CD4-positive, alpha-beta T cell (primary cell): ENCODE measurements at regions not wholly inside any gene's neighbourhood (a gene's known extent, or its start where the extent isn't known, plus 50 kb on each side); places are given as distances from the start of the nearest gene placed in this dataset.

Experiments used
- ATAC-seq: fragments of 200-7000 bp; cut with Tn5 transposase; one replicate; pipeline ENCODE4 v1.10.0; 2022; ENCODE audit warnings: mild to moderate bottlenecking; ENCODE audit not compliant: poor library complexity
- CTCF ChIA-PET: fragments of 350-600 bp; sonication (Branson Sonifier 250); formaldehyde crosslinking; loops from one replicate; lab custom pipeline; 2021; ENCODE audit warnings: antibody characterized with exemption, inconsistent platforms; lab: Charles Lee
- POLR2A ChIA-PET: fragments of 350-600 bp; sonication (Branson Sonifier 250); formaldehyde crosslinking; loops from one replicate; lab custom pipeline; 2021; ENCODE audit warnings: antibody characterized with exemption, inconsistent platforms; lab: Charles Lee
- DNase-seq, 14 experiments: peaks; one replicate each; pipeline ENCODE4 v3.0.0-alpha.2; 2013 to 2020; ENCODE audit warnings: mixed read lengths in 2 of 14
- H3K27ac ChIP-seq, 2 donors: one replicate each; pipeline versions ENCODE4 v1.5.1 to v1.7.0; 2013; ENCODE audit warnings: low read length in 2 of 2, low read depth in 1 of 2, mild to moderate bottlenecking in 1 of 2
- H3K27me3 ChIP-seq, 2 experiments: 1 replicate in 1 of 2; 2 replicates in 1 of 2; pipeline versions ENCODE4 v1.6.1 to v1.7.0; 2013; ENCODE audit warnings: low read length in 2 of 2, control low read depth in 1 of 2, mild to moderate bottlenecking in 1 of 2, moderate library complexity in 1 of 2; ENCODE audit not compliant: insufficient read depth in 2 of 2, control insufficient read depth in 1 of 2
- H3K36me3 ChIP-seq: one replicate; pipeline ENCODE4 v1.6.1; 2013; ENCODE audit warnings: low read length, control low read depth; ENCODE audit not compliant: insufficient read depth
- H3K4me1 ChIP-seq: one replicate; pipeline ENCODE4 v1.6.1; 2013; ENCODE audit warnings: low read length, control low read depth; ENCODE audit not compliant: insufficient read depth
- H3K4me3 ChIP-seq: one replicate; pipeline ENCODE4 v1.5.1; 2013; ENCODE audit warnings: mild to moderate bottlenecking, low read length, moderate library complexity
- H3K9me3 ChIP-seq, 2 experiments: 1 replicate in 1 of 2; 2 replicates in 1 of 2; pipeline versions ENCODE4 v1.6.1 to v1.7.0; 2013; ENCODE audit warnings: low read length in 2 of 2, mild to moderate bottlenecking in 2 of 2, control low read depth in 1 of 2, moderate library complexity in 1 of 2; ENCODE audit not compliant: control insufficient read depth in 1 of 2, insufficient read depth in 1 of 2
- H3K27ac Mint-ChIP-seq: one replicate; pipeline ENCODE4 v1.8.0; 2020; ENCODE audit warnings: mixed read lengths
- H3K27me3 Mint-ChIP-seq: one replicate; pipeline ENCODE4 v1.8.0; 2021; ENCODE audit warnings: mixed read lengths
- H3K36me3 Mint-ChIP-seq: one replicate; pipeline ENCODE4 v1.8.0; 2021; ENCODE audit warnings: low read depth, mixed read lengths
- H3K4me1 Mint-ChIP-seq: one replicate; pipeline ENCODE4 v1.8.0; 2021; ENCODE audit warnings: low read depth, mixed read lengths
- H3K4me3 Mint-ChIP-seq: one replicate; pipeline ENCODE4 v1.8.0; 2020; ENCODE audit warnings: mild to moderate bottlenecking, mixed read lengths
- H3K9me3 Mint-ChIP-seq: one replicate; pipeline ENCODE4 v1.8.0; 2020; ENCODE audit warnings: mixed read lengths
- intact Hi-C, 2 experiments: fragments of 100-400 bp; cut with DNase I in 1 of 2; cut with micrococcal nuclease in 1 of 2; formaldehyde crosslinking; loops; one replicate each; pipeline versions ENCODE4 v1.15.1 to v1.9.0; 2023 to 2025; cut with DNase I, micrococcal nuclease
- TF ChIP-seq, protein P1 (sequence below): fragments of 200-600 bp; IDR thresholded peaks from one replicate; pipeline ENCODE4 v1.8.0; 2022; ENCODE audit warnings: antibody characterized with exemption, mild to moderate bottlenecking

DNA sequence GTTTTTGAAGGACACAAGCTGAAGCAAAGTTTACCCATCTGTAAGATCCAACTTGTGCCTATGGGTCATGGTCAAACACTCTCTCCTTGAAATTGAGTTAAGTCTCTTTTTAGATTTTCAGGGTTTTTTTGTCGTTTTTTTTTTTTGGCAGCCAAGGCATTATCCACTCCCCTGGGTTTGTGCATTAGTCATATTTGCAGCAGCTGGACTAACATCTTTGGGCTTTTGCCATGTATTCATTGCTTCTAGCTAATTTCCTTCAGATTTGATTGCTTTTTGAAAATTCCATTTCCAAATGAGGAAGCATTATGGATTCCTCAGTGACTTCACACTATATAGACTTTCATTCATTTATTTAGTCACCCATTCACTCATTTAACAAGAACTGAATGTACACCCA is 80.3 kb upstream of the SRRM4 start:
- Mint-ChIP-seq H3K9me3 (peaks cover 5% of the 10 kb centered on the region), H3K27me3 (no peaks in the 10 kb centered on the region), H3K4me1 (no peaks in the 10 kb centered on the region), H3K27ac (no peak overlapping the region), H3K36me3 (no peaks in the 10 kb centered on the region), H3K4me3 (no peak overlapping the region)
- Histone ChIP-seq H3K4me3 (no peak overlapping the region), H3K4me1 (no peaks in the 10 kb centered on the region), H3K27me3 (no peaks in the 10 kb centered on the region), H3K27ac (no peak overlapping the region), H3K9me3 (no peaks in the 10 kb centered on the region), H3K36me3 (no peaks in the 10 kb centered on the region)
- ChIA-PET CTCF (no interaction called here), POLR2A (no interaction called here)
- TF ChIP-seq, protein P1, sequence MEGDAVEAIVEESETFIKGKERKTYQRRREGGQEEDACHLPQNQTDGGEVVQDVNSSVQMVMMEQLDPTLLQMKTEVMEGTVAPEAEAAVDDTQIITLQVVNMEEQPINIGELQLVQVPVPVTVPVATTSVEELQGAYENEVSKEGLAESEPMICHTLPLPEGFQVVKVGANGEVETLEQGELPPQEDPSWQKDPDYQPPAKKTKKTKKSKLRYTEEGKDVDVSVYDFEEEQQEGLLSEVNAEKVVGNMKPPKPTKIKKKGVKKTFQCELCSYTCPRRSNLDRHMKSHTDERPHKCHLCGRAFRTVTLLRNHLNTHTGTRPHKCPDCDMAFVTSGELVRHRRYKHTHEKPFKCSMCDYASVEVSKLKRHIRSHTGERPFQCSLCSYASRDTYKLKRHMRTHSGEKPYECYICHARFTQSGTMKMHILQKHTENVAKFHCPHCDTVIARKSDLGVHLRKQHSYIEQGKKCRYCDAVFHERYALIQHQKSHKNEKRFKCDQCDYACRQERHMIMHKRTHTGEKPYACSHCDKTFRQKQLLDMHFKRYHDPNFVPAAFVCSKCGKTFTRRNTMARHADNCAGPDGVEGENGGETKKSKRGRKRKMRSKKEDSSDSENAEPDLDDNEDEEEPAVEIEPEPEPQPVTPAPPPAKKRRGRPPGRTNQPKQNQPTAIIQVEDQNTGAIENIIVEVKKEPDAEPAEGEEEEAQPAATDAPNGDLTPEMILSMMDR: no peak
- DNase-seq: no peak
- ATAC-seq: no peak
- intact Hi-C loops: no loop called here

DNA sequence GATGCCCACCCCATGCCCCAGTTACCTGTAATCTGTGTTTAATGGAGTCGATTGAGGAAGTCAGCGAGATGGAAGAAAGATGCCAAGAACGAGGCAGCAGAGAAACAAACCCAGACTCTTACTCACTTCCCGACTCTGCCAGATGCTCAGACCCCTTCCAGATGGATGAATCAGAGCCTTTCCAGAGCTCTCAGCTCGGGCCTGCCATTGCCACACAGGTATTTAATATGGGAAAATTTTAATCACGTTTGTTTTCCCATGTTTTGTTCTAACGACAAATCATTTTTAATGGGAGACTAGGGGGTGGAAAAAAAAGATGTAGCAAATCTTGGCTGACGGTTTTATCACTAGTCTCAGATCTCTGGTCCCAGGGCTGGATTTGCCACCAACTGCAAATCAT is 72.5 kb upstream of the SRRM4 start:
- peaks cover 10% of the 10 kb centered on the region for H3K9me3 Mint-ChIP-seq
- POLR2A ChIA-PET: no interaction called here
- Histone ChIP-seq H3K27ac (no peak overlapping the region), H3K4me1 (no peaks in the 10 kb centered on the region), H3K27me3 (no peaks in the 10 kb centered on the region), H3K9me3 (no peaks in the 10 kb centered on the region), H3K4me3 (no peak overlapping the region), H3K36me3 (no peaks in the 10 kb centered on the region)
- H3K36me3 Mint-ChIP-seq: no peaks in the 10 kb centered on the region
- CTCF ChIA-PET: no interaction called here
- TF ChIP-seq, protein P1: no peak
- intact Hi-C loops: no loop called here
- no peak for DNase-seq
- no peak for ATAC-seq
- H3K27ac Mint-ChIP-seq: no peak overlapping the region
- H3K4me3 Mint-ChIP-seq: no peak overlapping the region
- no peaks in the 10 kb centered on the region for H3K4me1 Mint-ChIP-seq
- no peaks in the 10 kb centered on the region for H3K27me3 Mint-ChIP-seq

DNA sequence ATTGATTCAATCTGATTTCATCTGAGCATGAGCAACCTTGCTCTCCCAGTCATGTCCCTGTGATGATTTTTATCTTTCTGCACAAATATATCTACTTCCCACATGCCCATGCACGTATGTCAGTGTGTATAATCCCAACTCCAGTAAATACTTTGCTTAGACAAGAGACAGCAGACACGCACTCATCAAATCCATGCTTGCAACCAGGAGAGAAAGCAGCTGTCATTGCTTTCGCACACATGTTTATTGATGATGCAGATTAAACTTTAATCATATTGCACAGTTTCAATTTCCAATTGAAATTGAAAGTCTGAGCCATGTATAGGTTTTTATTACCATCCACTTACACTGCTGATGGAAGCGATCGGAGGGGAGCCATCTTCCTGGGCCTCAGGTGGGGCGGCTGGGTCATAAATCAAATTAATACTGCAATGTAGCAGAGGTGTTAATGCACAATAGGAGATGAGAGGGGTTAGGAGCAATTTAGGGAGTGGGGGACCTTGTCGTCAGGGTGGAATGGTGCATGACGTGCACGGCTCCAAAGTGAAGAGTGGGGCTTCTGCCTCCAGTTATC is 68.6 kb upstream of the SRRM4 start:
- no peak overlapping the region for H3K4me3 ChIP-seq
- peaks cover 0 to 6% of the 10 kb centered on the region in 2 experiments for H3K9me3 ChIP-seq
- Mint-ChIP-seq H3K27me3 (no peaks in the 10 kb centered on the region), H3K4me1 (no peaks in the 10 kb centered on the region), H3K9me3 (no peaks in the 10 kb centered on the region), H3K27ac (no peak overlapping the region), H3K36me3 (no peaks in the 10 kb centered on the region), H3K4me3 (no peak overlapping the region)
- no peaks in the 10 kb centered on the region for H3K27me3 ChIP-seq
- ChIA-PET POLR2A (no interaction called here), CTCF (no interaction called here)
- DNase-seq: no peak
- no peaks in the 10 kb centered on the region for H3K4me1 ChIP-seq
- no peak overlapping the region for H3K27ac ChIP-seq
- TF ChIP-seq, protein P1: no peak
- no peak for ATAC-seq
- intact Hi-C loops: no loop called here
- no peaks in the 10 kb centered on the region for H3K36me3 ChIP-seq
